ENCODE measurements at regions not wholly inside any gene's neighbourhood (a gene's known extent, or its start where the extent isn't known, plus 50 kb on each side); places are given as distances from the start of the nearest gene placed in this dataset.

GRCh38 chr7:93014410-93014809 lies 103.4 kb downstream of the SAMD9 start:
- no peaks in the 10 kb centered on the region for H3K36me3 ChIP-seq
- no peak for TF ChIP-seq CTCF (IDR thresholded peaks at IDR 0.05)
- DNase-seq (ENCODE audit: low spot score) = no peak
- no peak overlapping the region for H3K27ac ChIP-seq
- H3K4me3 ChIP-seq = no peak overlapping the region
- peaks cover 0 to 16% of the 10 kb centered on the region in 2 donors for H3K4me1 ChIP-seq
- H3K9me3 ChIP-seq = no peaks in the 10 kb centered on the region
- H3K27me3 ChIP-seq = no peaks in the 10 kb centered on the region

GRCh38 chr7:93013446-93014061 lies 104.2 kb downstream of the SAMD9 start:
- Histone ChIP-seq H3K4me1 (peaks cover 0 to 16% of the 10 kb centered on the region in 2 donors), H3K27ac (no peak overlapping the region), H3K27me3 (no peaks in the 10 kb centered on the region), H3K4me3 (no peak overlapping the region), H3K9me3 (no peaks in the 10 kb centered on the region), H3K36me3 (no peaks in the 10 kb centered on the region)
- no peak for DNase-seq (ENCODE audit: low spot score)
- TF ChIP-seq CTCF (IDR thresholded peaks at IDR 0.05) = no peak

- Histone ChIP-seq H3K27ac (no peak overlapping the region), H3K4me1 (peaks cover 0 to 15% of the 10 kb centered on the region in 2 donors), H3K9me3 (no peaks in the 10 kb centered on the region), H3K27me3 (no peaks in the 10 kb centered on the region), H3K36me3 (no peaks in the 10 kb centered on the region), H3K4me3 (no peak overlapping the region)
- TF ChIP-seq CTCF (IDR thresholded peaks at IDR 0.05) = no peak
- no peak for DNase-seq (ENCODE audit: low spot score)
These were observed 106.2 kb downstream of the SAMD9 start for GRCh38 chr7:93011351-93012294.

- Histone ChIP-seq H3K4me1 (no peaks in the 10 kb centered on the region), H3K27ac (no peak overlapping the region), H3K36me3 (no peaks in the 10 kb centered on the region), H3K4me3 (no peak overlapping the region), H3K9me3 (no peaks in the 10 kb centered on the region), H3K27me3 (no peaks in the 10 kb centered on the region)
- DNase-seq (ENCODE audit: low spot score) = no peak
- TF ChIP-seq CTCF (IDR thresholded peaks at IDR 0.05) = no peak
These were observed 108.9 kb downstream of the SAMD9 start for GRCh38 chr7:93008833-93009232.

GRCh38 chr7:93006480-93007095 lies 111.2 kb downstream of the SAMD9 start:
- H3K36me3 ChIP-seq = no peaks in the 10 kb centered on the region
- H3K4me3 ChIP-seq = no peak overlapping the region
- no peaks in the 10 kb centered on the region for H3K9me3 ChIP-seq
- no peak for TF ChIP-seq CTCF (IDR thresholded peaks at IDR 0.05)
- H3K4me1 ChIP-seq = no peaks in the 10 kb centered on the region
- no peaks in the 10 kb centered on the region for H3K27me3 ChIP-seq
- DNase-seq (ENCODE audit: low spot score) = no peak
- H3K27ac ChIP-seq = no peak overlapping the region
